ENCODE measurements at regions not wholly inside any gene's neighbourhood (a gene's known extent, or its start where the extent isn't known, plus 50 kb on each side); places are given as distances from the start of the nearest gene placed in this dataset.

DNA sequence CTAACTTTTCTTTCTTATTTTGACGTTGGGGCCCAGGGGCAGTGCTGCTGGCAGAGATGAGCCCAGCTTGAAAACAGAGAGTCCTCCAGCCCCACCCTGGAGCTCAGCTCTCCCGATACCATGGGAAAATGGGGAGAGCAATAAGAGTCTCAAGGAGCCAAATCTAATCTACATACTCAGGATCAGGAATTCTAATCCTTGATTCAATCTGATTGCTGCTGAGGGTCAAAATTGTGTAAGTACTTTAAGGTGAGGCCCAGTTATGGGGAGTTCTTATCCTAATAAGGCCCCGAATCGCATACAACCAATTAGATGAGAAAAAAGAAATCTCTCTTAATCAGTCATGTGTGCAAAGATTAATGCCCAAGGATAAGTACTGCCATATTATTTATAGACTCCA is 202.9 kb downstream of the FAM76B start:
- no peak overlapping the region for H3K27ac ChIP-seq (ENCODE audit: insufficient read depth, low read depth, low read length, poor library complexity, severe bottlenecking)
- H3K9me3 ChIP-seq (ENCODE audit: control insufficient read depth, low read length): no peaks in the 10 kb centered on the region
- no peaks in the 10 kb centered on the region for H3K36me3 ChIP-seq (ENCODE audit: control insufficient read depth, insufficient read depth, low read length)
- H3K4me3 ChIP-seq (ENCODE audit: insufficient read depth, low read depth, low read length): no peak overlapping the region
- peaks cover 3% of the 10 kb centered on the region for H3K4me1 ChIP-seq (ENCODE audit: control insufficient read depth, insufficient read depth, low read length)
- H3K27me3 ChIP-seq (ENCODE audit: control insufficient read depth, insufficient read depth, low read length, poor library complexity, severe bottlenecking): no peaks in the 10 kb centered on the region
- WGBS, 2 experiments: 72 to 73% methylated on average over 4 of the region's 4 CpGs

DNA sequence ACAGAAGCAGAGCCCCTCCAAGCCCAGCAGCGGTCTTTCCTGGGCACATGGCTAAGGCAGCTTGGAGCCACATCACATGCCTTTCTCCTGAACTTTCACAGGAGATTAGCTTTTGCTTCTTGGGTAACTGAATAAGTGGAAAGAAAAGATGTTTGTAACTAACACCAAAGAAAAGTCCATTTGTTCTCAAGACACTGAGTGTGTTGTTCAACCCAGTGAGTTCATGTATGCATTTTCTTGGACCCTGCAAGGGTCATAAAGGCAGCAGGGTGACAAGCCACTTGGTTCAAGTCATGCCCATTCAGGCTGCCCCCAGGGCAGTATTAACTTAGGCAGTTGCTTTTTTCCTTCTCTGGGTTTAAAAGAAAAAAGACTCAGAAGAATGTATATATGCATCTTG is 203.4 kb downstream of the FAM76B start:
- Histone ChIP-seq H3K9me3 (ENCODE audit: control insufficient read depth, low read length) (no peaks in the 10 kb centered on the region), H3K36me3 (ENCODE audit: control insufficient read depth, insufficient read depth, low read length) (no peaks in the 10 kb centered on the region), H3K4me1 (ENCODE audit: control insufficient read depth, insufficient read depth, low read length) (no peaks in the 10 kb centered on the region), H3K27ac (ENCODE audit: insufficient read depth, low read depth, low read length, poor library complexity, severe bottlenecking) (no peak overlapping the region), H3K4me3 (ENCODE audit: insufficient read depth, low read depth, low read length) (no peak overlapping the region), H3K27me3 (ENCODE audit: control insufficient read depth, insufficient read depth, low read length, poor library complexity, severe bottlenecking) (no peaks in the 10 kb centered on the region)
- WGBS, 2 experiments: 90 to 95% methylated on average over 1 of the region's 1 CpG

DNA sequence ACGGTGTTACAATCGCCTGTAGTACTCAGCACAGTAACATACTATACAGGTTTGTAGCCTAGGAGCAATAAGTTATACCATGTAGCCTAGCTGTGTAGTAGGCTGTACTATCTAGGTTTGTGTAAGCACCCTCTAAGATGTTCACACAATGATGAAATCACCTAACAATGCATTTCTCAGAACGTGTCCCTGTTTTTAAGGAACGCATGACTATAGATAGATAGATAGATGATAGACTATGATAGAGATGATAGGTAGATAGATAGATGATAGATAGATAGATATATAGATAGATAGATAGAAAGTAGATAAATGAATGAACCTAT is 203.9 kb downstream of the FAM76B start:
- H3K36me3 ChIP-seq (ENCODE audit: control insufficient read depth, insufficient read depth, low read length): no peaks in the 10 kb centered on the region
- H3K27ac ChIP-seq (ENCODE audit: insufficient read depth, low read depth, low read length, poor library complexity, severe bottlenecking): no peak overlapping the region
- H3K27me3 ChIP-seq (ENCODE audit: control insufficient read depth, insufficient read depth, low read length, poor library complexity, severe bottlenecking): no peaks in the 10 kb centered on the region
- H3K9me3 ChIP-seq (ENCODE audit: control insufficient read depth, low read length): no peaks in the 10 kb centered on the region
- WGBS, 2 experiments: 40 to 71% methylated on average over 2 to 4 of the region's 4 CpGs
- no peak overlapping the region for H3K4me3 ChIP-seq (ENCODE audit: insufficient read depth, low read depth, low read length)
- no peaks in the 10 kb centered on the region for H3K4me1 ChIP-seq (ENCODE audit: control insufficient read depth, insufficient read depth, low read length)

DNA sequence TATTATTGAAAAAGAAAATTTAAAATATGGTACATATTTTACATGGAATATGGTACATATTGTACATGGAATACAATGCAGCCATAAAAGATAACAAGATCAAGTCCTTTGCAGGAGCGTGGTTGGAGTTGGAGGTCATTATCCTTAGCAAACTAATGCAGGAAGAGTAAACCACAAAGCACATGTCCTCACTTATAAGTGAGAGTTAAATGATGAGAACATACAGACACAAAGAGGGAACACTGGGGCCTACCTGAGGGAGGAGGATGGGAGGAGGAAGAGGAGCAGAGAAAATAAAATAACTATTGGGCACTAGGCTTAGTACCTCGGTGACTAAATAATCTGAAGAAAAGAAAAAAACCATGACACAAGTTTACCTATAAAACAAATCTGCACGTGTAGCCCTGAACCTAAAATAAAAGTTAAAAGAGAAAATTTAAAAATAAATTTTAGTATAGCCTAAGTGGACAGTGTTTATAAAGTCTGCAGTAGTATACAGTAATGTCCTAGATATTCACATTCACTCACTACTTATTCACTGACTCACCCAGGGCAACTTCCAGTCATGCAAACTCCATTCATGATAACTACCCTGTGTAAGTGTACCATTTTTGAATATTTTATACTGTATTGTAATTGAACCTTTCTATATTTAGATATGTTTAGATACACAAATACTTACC is 204.4 kb downstream of the FAM76B start:
- Histone ChIP-seq H3K4me3 (ENCODE audit: insufficient read depth, low read depth, low read length) (no peak overlapping the region), H3K9me3 (ENCODE audit: control insufficient read depth, low read length) (no peaks in the 10 kb centered on the region), H3K27ac (ENCODE audit: insufficient read depth, low read depth, low read length, poor library complexity, severe bottlenecking) (no peak overlapping the region), H3K36me3 (ENCODE audit: control insufficient read depth, insufficient read depth, low read length) (no peaks in the 10 kb centered on the region), H3K27me3 (ENCODE audit: control insufficient read depth, insufficient read depth, low read length, poor library complexity, severe bottlenecking) (no peaks in the 10 kb centered on the region), H3K4me1 (ENCODE audit: control insufficient read depth, insufficient read depth, low read length) (no peaks in the 10 kb centered on the region)
- 90 to 100% methylated on average over 1 to 2 of the region's 3 CpGs for WGBS, 2 experiments

DNA sequence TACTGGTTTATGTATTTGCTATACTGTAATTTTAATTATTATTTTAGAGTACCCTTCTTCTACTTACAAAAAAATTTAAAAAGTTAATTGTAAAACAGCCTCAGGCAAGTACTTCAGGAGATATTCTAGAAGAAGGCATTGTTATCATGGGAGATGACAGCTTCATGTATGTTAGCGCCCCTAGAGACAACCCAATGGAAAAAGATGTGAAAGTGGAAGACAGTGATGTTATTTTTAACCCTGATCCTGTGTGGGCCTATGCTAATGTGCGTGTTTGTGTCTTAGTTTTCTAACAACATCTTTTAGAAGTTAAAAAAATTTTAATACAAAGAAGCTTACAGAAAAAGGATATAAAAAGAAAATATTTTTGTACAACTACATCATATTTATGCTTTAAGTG is 205.0 kb downstream of the FAM76B start:
- no peak overlapping the region for H3K27ac ChIP-seq (ENCODE audit: insufficient read depth, low read depth, low read length, poor library complexity, severe bottlenecking)
- H3K4me1 ChIP-seq (ENCODE audit: control insufficient read depth, insufficient read depth, low read length): no peaks in the 10 kb centered on the region
- no peaks in the 10 kb centered on the region for H3K27me3 ChIP-seq (ENCODE audit: control insufficient read depth, insufficient read depth, low read length, poor library complexity, severe bottlenecking)
- 85 to 89% methylated on average over 1 of the region's 2 CpGs for WGBS, 2 experiments
- H3K9me3 ChIP-seq (ENCODE audit: control insufficient read depth, low read length): no peaks in the 10 kb centered on the region
- no peaks in the 10 kb centered on the region for H3K36me3 ChIP-seq (ENCODE audit: control insufficient read depth, insufficient read depth, low read length)
- H3K4me3 ChIP-seq (ENCODE audit: insufficient read depth, low read depth, low read length): no peak overlapping the region

DNA sequence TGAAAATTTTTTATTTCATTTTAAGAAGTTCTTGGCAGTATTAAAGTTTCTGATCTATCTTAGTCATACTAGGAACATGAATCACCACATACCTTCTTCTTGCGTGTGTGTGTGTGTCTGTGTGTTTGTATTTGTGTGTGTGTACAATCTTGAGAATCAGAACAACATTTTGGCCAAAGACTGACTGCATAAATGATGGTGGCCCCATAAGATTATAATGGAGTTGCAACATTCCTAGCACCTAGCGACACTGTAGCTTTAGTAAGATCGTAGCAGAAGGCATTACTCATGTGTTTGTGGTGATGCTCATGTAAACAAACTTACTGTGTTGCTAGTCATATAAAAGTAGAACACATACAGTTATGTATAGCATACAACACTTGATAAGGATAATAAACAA is 205.4 kb downstream of the FAM76B start:
- 92 to 100% methylated on average over 3 of the region's 3 CpGs for WGBS, 2 experiments
- Histone ChIP-seq H3K9me3 (ENCODE audit: control insufficient read depth, low read length) (no peaks in the 10 kb centered on the region), H3K27me3 (ENCODE audit: control insufficient read depth, insufficient read depth, low read length, poor library complexity, severe bottlenecking) (no peaks in the 10 kb centered on the region), H3K27ac (ENCODE audit: insufficient read depth, low read depth, low read length, poor library complexity, severe bottlenecking) (no peak overlapping the region), H3K36me3 (ENCODE audit: control insufficient read depth, insufficient read depth, low read length) (no peaks in the 10 kb centered on the region), H3K4me1 (ENCODE audit: control insufficient read depth, insufficient read depth, low read length) (no peaks in the 10 kb centered on the region), H3K4me3 (ENCODE audit: insufficient read depth, low read depth, low read length) (no peak overlapping the region)

DNA sequence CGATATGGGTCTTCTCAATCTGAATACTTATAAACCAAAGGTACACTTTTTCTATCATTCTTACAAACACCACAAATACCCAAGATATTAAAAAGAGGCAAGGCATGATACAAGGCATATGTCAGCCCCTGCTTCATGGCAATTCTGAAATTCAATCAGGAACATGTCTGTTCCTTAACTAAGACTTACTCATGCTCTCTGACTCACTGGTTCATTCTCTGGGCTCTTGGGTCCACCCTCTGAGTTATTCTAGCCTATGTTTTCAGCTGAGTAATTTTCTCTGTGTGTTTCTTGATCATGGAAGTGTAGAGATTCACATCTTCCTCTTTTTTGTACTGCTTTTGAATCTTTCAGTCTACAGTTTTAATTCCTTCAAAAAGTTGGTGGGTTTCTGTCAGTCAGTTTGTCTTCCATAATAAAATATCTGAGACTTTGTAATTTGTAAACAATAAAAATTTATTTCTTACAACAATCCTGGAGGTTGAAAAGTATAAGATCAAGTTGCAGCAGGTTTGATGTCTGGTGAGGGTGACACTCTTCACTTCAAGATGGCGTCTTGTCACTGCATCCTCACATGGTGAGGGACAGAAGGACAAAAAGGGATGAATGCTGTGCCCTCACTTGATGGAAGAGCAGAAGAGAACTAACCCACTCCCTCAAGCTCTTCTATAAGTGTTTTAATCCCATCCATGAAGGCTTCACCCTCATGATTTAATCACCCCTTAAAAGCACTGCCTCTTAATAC is 211.7 kb downstream of the FAM76B start:
- Histone ChIP-seq H3K4me3 (ENCODE audit: insufficient read depth, low read depth, low read length) (no peak overlapping the region), H3K4me1 (ENCODE audit: control insufficient read depth, insufficient read depth, low read length) (no peaks in the 10 kb centered on the region), H3K27ac (ENCODE audit: insufficient read depth, low read depth, low read length, poor library complexity, severe bottlenecking) (no peak overlapping the region), H3K36me3 (ENCODE audit: control insufficient read depth, insufficient read depth, low read length) (no peaks in the 10 kb centered on the region), H3K27me3 (ENCODE audit: control insufficient read depth, insufficient read depth, low read length, poor library complexity, severe bottlenecking) (no peaks in the 10 kb centered on the region), H3K9me3 (ENCODE audit: control insufficient read depth, low read length) (no peaks in the 10 kb centered on the region)
- WGBS, 2 experiments: 92 to 96% methylated on average over 2 of the region's 2 CpGs

DNA sequence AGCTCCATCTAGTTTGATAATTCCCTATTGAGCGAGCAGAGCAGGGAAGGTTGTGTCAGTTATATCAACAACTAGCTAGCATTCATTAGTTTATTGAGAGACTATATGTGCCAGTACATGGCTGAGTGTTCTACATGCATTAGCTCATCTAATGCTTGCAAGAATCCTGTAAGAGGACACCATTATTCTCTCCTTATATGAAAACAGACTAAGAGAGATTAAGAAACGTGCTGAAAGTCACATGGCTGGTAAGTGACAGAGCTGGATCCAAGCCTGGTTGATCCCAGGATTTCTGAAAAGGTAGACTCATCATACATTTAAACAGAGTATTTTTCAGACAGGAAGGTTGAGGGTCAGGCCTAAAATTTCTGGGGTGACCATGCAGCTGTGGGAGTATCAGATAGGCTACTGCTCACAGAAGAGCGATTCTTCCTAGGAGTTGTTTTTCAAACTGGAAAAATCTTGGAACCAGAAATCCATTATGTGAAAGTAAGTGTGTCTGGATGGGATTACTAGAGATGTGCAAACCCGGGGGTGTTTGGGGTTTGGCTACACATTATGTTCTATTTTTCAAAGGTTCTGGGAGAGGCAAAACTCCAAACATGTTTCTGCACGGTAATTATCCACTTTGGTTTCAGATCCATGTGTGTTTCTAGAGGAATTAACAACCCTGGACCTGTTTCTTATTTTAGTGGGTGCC is 213.3 kb downstream of the FAM76B start:
- H3K27me3 ChIP-seq (ENCODE audit: control insufficient read depth, insufficient read depth, low read length, poor library complexity, severe bottlenecking): no peaks in the 10 kb centered on the region
- WGBS, 2 experiments: 79 to 89% methylated on average over 5 of the region's 5 CpGs

DNA sequence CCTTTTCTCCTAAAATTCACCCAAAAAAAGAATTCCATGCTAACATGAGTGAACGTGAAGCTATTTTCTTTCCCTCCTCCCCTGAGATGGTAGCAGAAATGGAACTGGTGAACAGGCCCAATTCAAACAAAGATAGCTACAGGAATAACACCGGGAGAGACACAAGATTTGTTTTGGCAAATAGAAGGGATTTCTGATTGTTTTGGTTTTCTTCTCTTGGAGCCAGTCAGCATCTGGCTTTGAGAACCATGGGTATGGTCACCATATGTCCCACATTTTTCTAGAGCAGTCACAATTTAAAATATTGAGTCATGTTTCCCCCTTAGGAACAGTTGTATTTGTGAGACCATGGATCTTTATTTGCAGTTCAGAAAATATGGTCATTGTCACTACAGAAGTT is 214.1 kb downstream of the FAM76B start:
- no peak overlapping the region for H3K4me3 ChIP-seq (ENCODE audit: insufficient read depth, low read depth, low read length)
- no peaks in the 10 kb centered on the region for H3K27me3 ChIP-seq (ENCODE audit: control insufficient read depth, insufficient read depth, low read length, poor library complexity, severe bottlenecking)
- H3K27ac ChIP-seq (ENCODE audit: insufficient read depth, low read depth, low read length, poor library complexity, severe bottlenecking): no peak overlapping the region
- H3K9me3 ChIP-seq (ENCODE audit: control insufficient read depth, low read length): no peaks in the 10 kb centered on the region
- H3K36me3 ChIP-seq (ENCODE audit: control insufficient read depth, insufficient read depth, low read length): no peaks in the 10 kb centered on the region
- no peaks in the 10 kb centered on the region for H3K4me1 ChIP-seq (ENCODE audit: control insufficient read depth, insufficient read depth, low read length)
- 92 to 95% methylated on average over 2 of the region's 2 CpGs for WGBS, 2 experiments

More for the DNA sequence above, 213.3 kb downstream of the FAM76B start:
- no peak overlapping the region for H3K4me3 ChIP-seq (ENCODE audit: insufficient read depth, low read depth, low read length)
- no peaks in the 10 kb centered on the region for H3K36me3 ChIP-seq (ENCODE audit: control insufficient read depth, insufficient read depth, low read length)
- no peaks in the 10 kb centered on the region for H3K9me3 ChIP-seq (ENCODE audit: control insufficient read depth, low read length)
- H3K4me1 ChIP-seq (ENCODE audit: control insufficient read depth, insufficient read depth, low read length): no peaks in the 10 kb centered on the region
- H3K27ac ChIP-seq (ENCODE audit: insufficient read depth, low read depth, low read length, poor library complexity, severe bottlenecking): no peak overlapping the region

DNA sequence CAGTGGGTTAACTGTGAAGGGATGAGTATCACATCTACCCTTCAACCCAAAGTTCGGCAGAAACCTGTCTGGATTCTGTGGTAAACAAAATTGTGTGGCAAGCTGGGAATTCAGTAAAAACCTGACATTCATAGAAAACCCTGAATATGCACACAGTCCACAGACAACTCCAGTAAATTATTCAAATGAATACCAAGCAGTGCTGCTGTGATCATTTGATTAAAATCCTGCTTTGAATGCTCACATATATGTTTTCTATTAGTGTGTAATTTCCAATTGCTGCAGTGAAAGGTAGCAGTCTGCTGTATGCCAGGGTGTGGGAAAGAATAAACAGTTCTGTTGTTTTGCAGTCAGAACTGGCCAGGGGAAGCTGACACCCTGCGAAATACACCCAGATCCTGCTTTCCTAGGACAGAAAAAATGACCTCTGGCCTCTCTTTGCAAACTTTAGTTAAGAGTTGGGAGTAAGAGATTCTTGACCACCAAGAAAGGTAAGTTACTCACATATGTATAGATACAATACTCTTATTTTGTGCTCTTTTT is 217.8 kb downstream of the FAM76B start:
- H3K27ac ChIP-seq (ENCODE audit: insufficient read depth, low read depth, low read length, poor library complexity, severe bottlenecking): no peak overlapping the region
- no peak overlapping the region for H3K4me3 ChIP-seq (ENCODE audit: insufficient read depth, low read depth, low read length)
- H3K9me3 ChIP-seq (ENCODE audit: control insufficient read depth, low read length): peaks cover 5% of the 10 kb centered on the region
- peaks cover 6% of the 10 kb centered on the region for H3K36me3 ChIP-seq (ENCODE audit: control insufficient read depth, insufficient read depth, low read length)
- no peaks in the 10 kb centered on the region for H3K27me3 ChIP-seq (ENCODE audit: control insufficient read depth, insufficient read depth, low read length, poor library complexity, severe bottlenecking)
- no peaks in the 10 kb centered on the region for H3K4me1 ChIP-seq (ENCODE audit: control insufficient read depth, insufficient read depth, low read length)
- 100% methylated on average over 1 to 2 of the region's 2 CpGs for WGBS, 2 experiments
